ENCODE measurements at regions not wholly inside any gene's neighbourhood (a gene's known extent, or its start where the extent isn't known, plus 50 kb on each side); places are given as distances from the start of the nearest gene placed in this dataset.

GRCh38 chr17:77496831-77497577, 356.2 kb downstream of the SEC14L1 start:
- in situ Hi-C loops (cut with MboI; ENCODE audit: low pct_unique_long_range_greater_than_20kb, low sequenced_read_pairs), result no loop called here
- no peak for DNase-seq

GRCh38 chr17:77497578-77497934, 356.8 kb downstream of the SEC14L1 start:
- in situ Hi-C loops (cut with MboI; ENCODE audit: low pct_unique_long_range_greater_than_20kb, low sequenced_read_pairs), result no loop called here
- DNase-seq, result no peak

- in situ Hi-C loops (cut with MboI; ENCODE audit: low pct_unique_long_range_greater_than_20kb, low sequenced_read_pairs), result no loop called here
- DNase-seq, result no peak
These were observed 357.4 kb downstream of the SEC14L1 start for GRCh38 chr17:77498091-77498741.

- in situ Hi-C loops (cut with MboI; ENCODE audit: low pct_unique_long_range_greater_than_20kb, low sequenced_read_pairs), result no loop called here
- no peak for DNase-seq
These were observed 358.3 kb downstream of the SEC14L1 start for GRCh38 chr17:77498791-77499698.

GRCh38 chr17:77499699-77500435, 359.1 kb downstream of the SEC14L1 start:
- DNase-seq, result no peak
- in situ Hi-C loops (cut with MboI; ENCODE audit: low pct_unique_long_range_greater_than_20kb, low sequenced_read_pairs), result no loop called here

- peak; percentile 38 for DNase-seq
- in situ Hi-C loops (cut with MboI; ENCODE audit: low pct_unique_long_range_greater_than_20kb, low sequenced_read_pairs), result no loop called here
These were observed 360.4 kb downstream of the SEC14L1 start for GRCh38 chr17:77501101-77501566.

GRCh38 chr17:77501751-77502625, 361.2 kb downstream of the SEC14L1 start:
- in situ Hi-C loops (cut with MboI; ENCODE audit: low pct_unique_long_range_greater_than_20kb, low sequenced_read_pairs), result no loop called here
- DNase-seq, result no peak

- in situ Hi-C loops (cut with MboI; ENCODE audit: low pct_unique_long_range_greater_than_20kb, low sequenced_read_pairs), result no loop called here
- no peak for DNase-seq
These were observed 362.0 kb downstream of the SEC14L1 start for GRCh38 chr17:77502626-77503292.

GRCh38 chr17:77503293-77503655, 362.5 kb downstream of the SEC14L1 start:
- in situ Hi-C loops (cut with MboI; ENCODE audit: low pct_unique_long_range_greater_than_20kb, low sequenced_read_pairs), result no loop called here
- DNase-seq, result no peak

GRCh38 chr17:77503916-77504651, 363.3 kb downstream of the SEC14L1 start:
- in situ Hi-C loops (cut with MboI; ENCODE audit: low pct_unique_long_range_greater_than_20kb, low sequenced_read_pairs), result no loop called here
- DNase-seq, result no peak

GRCh38 chr17:77504652-77505155, 363.9 kb downstream of the SEC14L1 start:
- DNase-seq, result no peak
- in situ Hi-C loops (cut with MboI; ENCODE audit: low pct_unique_long_range_greater_than_20kb, low sequenced_read_pairs), result no loop called here

GRCh38 chr17:77505181-77505639, 364.4 kb downstream of the SEC14L1 start:
- in situ Hi-C loops (cut with MboI; ENCODE audit: low pct_unique_long_range_greater_than_20kb, low sequenced_read_pairs), result no loop called here

GRCh38 chr17:77506371-77506991, 365.7 kb downstream of the SEC14L1 start:
- no peak for DNase-seq
- in situ Hi-C loops (cut with MboI; ENCODE audit: low pct_unique_long_range_greater_than_20kb, low sequenced_read_pairs), result no loop called here

More at GRCh38 chr17:77505181-77505639, 364.4 kb downstream of the SEC14L1 start:
- no peak for DNase-seq

GRCh38 chr17:77507111-77507885, 366.5 kb downstream of the SEC14L1 start:
- in situ Hi-C loops (cut with MboI; ENCODE audit: low pct_unique_long_range_greater_than_20kb, low sequenced_read_pairs), result no loop called here
- no peak for DNase-seq

GRCh38 chr17:77508047-77508715, 367.4 kb downstream of the SEC14L1 start:
- no peak for DNase-seq

More at GRCh38 chr17:77508047-77508715, 367.4 kb downstream of the SEC14L1 start:
- in situ Hi-C loops (cut with MboI; ENCODE audit: low pct_unique_long_range_greater_than_20kb, low sequenced_read_pairs), result no loop called here
